ENCODE measurements at regions not wholly inside any gene's neighbourhood (a gene's known extent, or its start where the extent isn't known, plus 50 kb on each side); places are given as distances from the start of the nearest gene placed in this dataset.

- no peak overlapping the region for H3K23ac ChIP-seq (ENCODE audit: insufficient read length, low read depth, low read length)
- no peak overlapping the region for H2BK20ac ChIP-seq (ENCODE audit: low read depth, low read length, poor library complexity, severe bottlenecking)
- H3K14ac ChIP-seq (ENCODE audit: insufficient read depth, low read length), result no peak overlapping the region
- no peak overlapping the region for H3T11ph ChIP-seq (ENCODE audit: low read length)
- no peaks in the 10 kb centered on the region for H3K79me1 ChIP-seq (ENCODE audit: insufficient read depth, low read depth, low read length, poor library complexity, severe bottlenecking)
- no peak overlapping the region for H4K91ac ChIP-seq (ENCODE audit: insufficient read length, low read depth, low read length)
- H2AFZ ChIP-seq (ENCODE audit: low read length), result no peak overlapping the region
- no peak overlapping the region for H3K18ac ChIP-seq (ENCODE audit: insufficient read length, low read depth, low read length)
- H3K9me3 ChIP-seq (ENCODE audit: control insufficient read depth, low read depth, low read length), result no peaks in the 10 kb centered on the region
- no peaks in the 10 kb centered on the region for H3K79me2 ChIP-seq (ENCODE audit: insufficient read depth, low read length)
- H2BK120ac ChIP-seq (ENCODE audit: low read depth, low read length, poor library complexity, severe bottlenecking), result no peak overlapping the region
- peaks cover 3 to 10% of the 10 kb centered on the region in 2 experiments; a peak in 4 of 5 replicates for H3K9me3 Mint-ChIP-seq
- no peak overlapping the region for H2AK5ac ChIP-seq (ENCODE audit: insufficient read length, low read length)
- no peaks in the 10 kb centered on the region for H4K20me1 ChIP-seq (ENCODE audit: control insufficient read depth, insufficient read depth, insufficient read length)
- no peaks in the 10 kb centered on the region for H3K4me1 ChIP-seq (ENCODE audit: insufficient read depth, low read length)
- H2BK12ac ChIP-seq (ENCODE audit: insufficient read length, low read depth, low read length), result no peak overlapping the region
- no peak overlapping the region for H4K8ac ChIP-seq (replicated peaks; ENCODE audit: insufficient read length, low read depth, low read length)
- H3K23me2 ChIP-seq (ENCODE audit: insufficient read length, low read depth, low read length, poor library complexity, severe bottlenecking), result no peaks in the 10 kb centered on the region
- H3K27ac Mint-ChIP-seq, result no peak overlapping the region; a peak in 2 of 7 replicates
- no peak overlapping the region for H2BK5ac ChIP-seq (ENCODE audit: insufficient read length, low read length)
- H3K27me3 Mint-ChIP-seq (ENCODE audit: low read depth), result peaks cover 5% of the 10 kb centered on the region
- no peak overlapping the region for H3K9ac ChIP-seq (ENCODE audit: extremely low read depth, insufficient read length, low read length)
- TF ChIP-seq CTCF (conservative IDR thresholded peaks at IDR 0.05), result no peak
- no peak overlapping the region for H3K27ac ChIP-seq (ENCODE audit: insufficient read length, low read depth, low read length)
- no peak overlapping the region for H3K56ac ChIP-seq (ENCODE audit: insufficient read length, low read depth, low read length)
- no peak overlapping the region for H2BK15ac ChIP-seq (ENCODE audit: low read depth, low read length)
- no peak overlapping the region for H3K4me2 ChIP-seq (ENCODE audit: insufficient read depth, insufficient read length, low read length)
- no peak overlapping the region for H3K4me3 Mint-ChIP-seq
- H3K36me3 Mint-ChIP-seq (ENCODE audit: insufficient read depth in 1 of 3, low read depth in 3 of 3), result peaks cover 0 to 1% (median 0%) of the 10 kb centered on the region in 3 experiments; a peak in 1 of 7 replicates
- no peaks in the 10 kb centered on the region for H3K27me3 ChIP-seq (ENCODE audit: insufficient read depth, low read length)
- WGBS (ENCODE audit: extremely low coverage, insufficient read length, low lambda C conversion rate), result no CpG with 5 or more reads among the region's 3 CpGs
- no peak overlapping the region for H3K4ac ChIP-seq (ENCODE audit: low read depth, low read length)
- H4K5ac ChIP-seq (ENCODE audit: insufficient read length, low read depth, low read length), result no peak overlapping the region
- H3K4me1 Mint-ChIP-seq, result peaks cover 7 to 8% of the 10 kb centered on the region in 2 experiments
- no peak for DNase-seq
These were observed 151.0 kb upstream of the GATA6 start for GRCh38 chr18:22018366-22018765.

Measured in H9 (cell line).